ENCODE measurements at regions not wholly inside any gene's neighbourhood (a gene's known extent, or its start where the extent isn't known, plus 50 kb on each side); places are given as distances from the start of the nearest gene placed in this dataset.

- no peak for TF ChIP-seq CTCF (conservative IDR thresholded peaks at IDR 0.05; ENCODE audit: low read depth, low read length)
- no peak for DNase-seq (ENCODE audit: low read depth)
- H3K4me3 ChIP-seq (ENCODE audit: low read depth, low read length) = no peak overlapping the region
Observed at GRCh38 chr20:18977441-18977840, 163.9 kb downstream of the SCP2D1 start.

DNA sequence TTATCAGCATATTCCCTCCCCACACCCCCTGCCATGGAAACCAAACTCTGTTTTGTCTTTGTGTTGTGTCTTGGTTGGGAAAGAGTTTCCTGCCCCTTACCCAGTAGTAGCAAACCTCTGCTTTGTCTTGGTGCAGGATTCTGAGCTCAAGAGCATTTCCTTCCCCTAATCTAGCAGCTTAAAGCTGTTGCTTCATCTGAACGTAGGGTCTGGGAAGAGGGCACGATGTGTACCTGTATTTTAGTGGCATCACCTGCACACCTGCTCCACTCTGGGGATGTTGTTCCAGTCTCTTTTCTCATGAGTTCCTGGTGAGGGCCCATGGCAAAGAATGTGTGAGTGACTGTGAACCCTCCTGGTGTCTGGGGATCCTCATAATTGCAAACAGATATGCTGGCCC lies 164.7 kb downstream of the SCP2D1 start:
- DNase-seq (ENCODE audit: low read depth) = no peak
- TF ChIP-seq CTCF (conservative IDR thresholded peaks at IDR 0.05; ENCODE audit: low read depth, low read length) = no peak
- no peak overlapping the region for H3K4me3 ChIP-seq (ENCODE audit: low read depth, low read length)

DNA sequence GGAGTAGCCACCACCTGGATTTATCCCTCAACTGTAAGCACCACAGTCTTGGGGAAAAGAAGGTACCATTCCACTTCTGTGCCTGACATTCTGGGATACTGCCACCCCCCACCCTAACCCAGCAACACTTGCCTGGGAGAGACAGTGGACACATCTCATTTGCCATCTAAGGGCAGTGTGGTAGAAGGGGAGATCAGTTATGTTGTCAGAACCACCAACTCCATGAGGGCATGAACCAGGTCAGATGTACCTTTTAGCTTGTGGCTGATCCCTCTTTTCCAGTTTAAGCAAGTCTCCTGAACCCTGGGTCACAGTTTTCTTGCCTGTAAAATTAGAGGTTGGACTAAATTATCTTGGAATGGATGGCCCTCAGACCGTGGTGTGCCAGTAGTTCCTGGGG lies 165.5 kb downstream of the SCP2D1 start:
- DNase-seq (ENCODE audit: low read depth) = no peak
- no peak for TF ChIP-seq CTCF (conservative IDR thresholded peaks at IDR 0.05; ENCODE audit: low read depth, low read length)

DNA sequence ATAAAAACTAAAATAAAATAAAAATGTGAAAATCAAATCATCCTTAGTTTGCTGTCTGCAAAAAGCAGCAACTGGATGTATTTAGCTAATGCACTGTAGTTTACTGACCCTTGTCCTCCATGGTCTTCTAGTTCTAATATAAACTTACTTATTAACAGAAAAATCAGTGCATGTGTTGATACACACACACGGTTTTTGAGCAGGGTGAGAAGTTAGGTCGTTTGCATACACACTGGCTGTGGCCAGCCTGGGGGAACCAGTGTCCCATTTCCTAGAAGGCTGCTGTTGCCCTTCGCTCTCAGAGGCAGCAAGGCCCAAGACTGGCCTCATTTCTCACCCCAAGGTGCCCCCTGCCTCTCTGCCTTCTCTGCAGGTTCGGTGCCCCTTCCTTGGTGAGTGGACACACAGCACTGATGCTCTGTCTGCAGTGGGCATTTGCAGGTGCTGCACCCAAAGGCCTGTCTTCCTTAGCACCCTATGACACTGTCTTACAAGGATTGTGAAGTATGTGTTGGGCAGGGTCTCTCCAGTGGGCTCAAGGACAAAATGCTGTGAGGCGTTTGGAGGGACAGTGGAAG lies 168.5 kb downstream of the SCP2D1 start:
- DNase-seq (ENCODE audit: low read depth) = no peak
- no peak overlapping the region for H3K4me3 ChIP-seq (ENCODE audit: low read depth, low read length)
- TF ChIP-seq CTCF (conservative IDR thresholded peaks at IDR 0.05; ENCODE audit: low read depth, low read length) = no peak

More for the DNA sequence above, 165.5 kb downstream of the SCP2D1 start:
- no peak overlapping the region for H3K4me3 ChIP-seq (ENCODE audit: low read depth, low read length)

DNA sequence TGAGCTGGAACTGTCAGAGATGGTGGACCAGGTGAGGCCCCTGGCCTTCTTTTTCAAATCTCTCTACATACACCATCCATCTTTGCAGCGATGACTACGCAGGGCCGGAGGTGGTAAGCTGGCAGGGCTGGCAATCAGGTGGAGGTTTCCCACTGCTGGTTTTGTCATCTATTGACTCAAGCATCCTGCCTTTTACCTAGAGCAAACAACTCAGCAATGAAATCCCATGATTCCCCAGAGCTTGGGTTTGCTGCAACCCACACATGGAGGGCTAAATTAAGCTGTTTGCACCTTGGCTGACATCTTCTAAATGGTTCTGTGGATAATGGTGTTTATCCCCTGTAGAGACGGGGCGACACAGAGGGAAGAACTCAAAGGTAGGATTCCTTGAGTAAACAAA lies 170.2 kb downstream of the SCP2D1 start:
- no peak overlapping the region for H3K4me3 ChIP-seq (ENCODE audit: low read depth, low read length)
- DNase-seq (ENCODE audit: low read depth) = no peak
- no peak for TF ChIP-seq CTCF (conservative IDR thresholded peaks at IDR 0.05; ENCODE audit: low read depth, low read length)

DNA sequence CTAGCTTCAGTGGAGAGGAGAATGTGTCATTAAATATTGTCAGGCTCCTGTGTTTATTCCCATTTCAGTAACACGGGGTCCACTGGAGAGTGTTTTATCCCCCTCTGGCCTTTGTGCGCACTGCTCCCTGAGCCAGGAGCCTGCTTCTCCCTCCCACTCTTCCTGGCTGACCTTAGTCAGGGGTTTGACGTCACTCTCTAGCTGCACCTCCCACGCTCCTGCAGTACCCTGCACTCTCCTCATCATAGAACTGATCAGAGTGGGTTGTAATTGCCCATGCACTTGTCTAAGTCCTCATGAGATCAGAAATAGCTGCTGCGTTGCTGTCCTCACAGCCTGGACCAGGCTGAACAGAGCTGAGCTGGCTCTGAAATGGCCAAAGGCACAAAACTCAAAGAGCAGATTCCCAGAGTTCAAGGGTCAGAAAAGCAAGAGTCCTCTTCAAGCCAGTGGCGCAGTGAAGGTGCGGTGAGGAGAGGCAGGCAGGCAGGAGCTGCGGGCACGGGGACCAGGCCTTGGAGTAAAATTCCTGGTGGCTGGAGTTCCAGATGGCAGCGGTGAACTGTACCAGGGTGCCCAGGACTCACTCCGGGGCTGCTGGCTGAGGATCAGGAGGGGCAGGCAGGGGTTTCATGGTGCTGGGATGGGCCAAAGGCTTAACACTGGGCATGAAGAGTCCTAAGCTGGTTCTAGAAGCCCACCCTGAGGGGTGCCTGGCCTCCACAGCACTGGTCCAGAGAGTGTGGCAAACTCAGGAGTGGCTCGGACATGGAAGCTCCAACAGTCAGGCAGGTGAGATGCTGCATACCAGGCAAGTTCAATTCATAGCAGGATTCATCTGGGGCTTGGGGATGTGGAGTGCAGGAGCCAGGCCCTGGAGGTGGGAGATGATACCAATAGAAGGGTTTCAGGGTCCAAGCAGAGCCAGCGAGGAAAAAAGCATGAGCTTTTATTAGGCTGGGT lies 170.9 kb downstream of the SCP2D1 start:
- no peak overlapping the region for H3K4me3 ChIP-seq (ENCODE audit: low read depth, low read length)
- no peak for DNase-seq (ENCODE audit: low read depth)
- TF ChIP-seq CTCF (conservative IDR thresholded peaks at IDR 0.05; ENCODE audit: low read depth, low read length) = no peak

Data from choroid plexus epithelial cell (primary cell).